Pancreas (tissue), 10 donors: ENCODE measurements at regions not wholly inside any gene's neighbourhood (a gene's known extent, or its start where the extent isn't known, plus 50 kb on each side); places are given as distances from the start of the nearest gene placed in this dataset.

Experiments used
- ATAC-seq, 4 donors: fragments of 200-7000 bp; cut with Tn5 transposase; one replicate each; pipeline versions ENCODE4 v1.8.0 to v1.9.1; 2020; ENCODE audit warnings: mild to moderate bottlenecking in 4 of 4, moderate library complexity in 4 of 4
- DNase-seq, 6 donors: peaks; one replicate each; pipeline ENCODE4 v3.0.0-alpha.2; 2020
- FAIRE-seq: peaks from 2 replicates; lab custom pipeline; 2012; peaks lifted over from hg19 to GRCh38; lab: Jason Lieb, UNC
- H3K27ac ChIP-seq, 4 donors: fragments of 200-600 bp; sonication (generic); 1 replicate in 3 of 4; 2 replicates in 1 of 4; pipeline versions ENCODE4 v1.5.0 to v1.8.0; 2020
- H3K27me3 ChIP-seq, 4 donors: fragments of 200-600 bp; one replicate each; pipeline ENCODE4 v1.8.0; 2021
- H3K36me3 ChIP-seq, 3 donors: fragments of 200-600 bp; sonication (generic) in 1 of 3; one replicate each; pipeline versions ENCODE4 v1.5.0 to v1.8.0; 2020 to 2021
- H3K4me1 ChIP-seq, 3 donors: fragments of 200-600 bp; one replicate each; pipeline ENCODE4 v1.8.0; 2021
- H3K4me3 ChIP-seq, 4 donors: fragments of 200-600 bp; sonication (generic) in 2 of 4; one replicate each; pipeline versions ENCODE4 v1.5.0 to v1.8.0; 2020 to 2021
- H3K9me3 ChIP-seq, 4 donors: fragments of 200-600 bp; one replicate each; pipeline ENCODE4 v1.8.0; 2021
- CTCF ChIP-seq, 4 donors: fragments of 200-600 bp; sonication (generic) in 3 of 4; IDR thresholded peaks; one replicate each; pipeline versions ENCODE4 v1.5.0 to v1.8.0; 2021; ENCODE audit warnings: antibody characterized with exemption in 4 of 4
- WGBS, 2 donors: extraction: QIAGEN DNeasy Blood & Tissue Kit; methylation state at CpG; one replicate each; pipeline ENCODE4 v1.1.7; 2013; 5-methylcytosine and 5-hydroxymethylcytosine counted together
- intact Hi-C, 3 donors: fragments of 100-400 bp; cut with DNase I; formaldehyde crosslinking; loops; one replicate each; pipeline versions ENCODE4 v1.11.1 to v1.14.2; 2022
- donor health status: healthy with polysubstance abuse.
- donor health status: DM: no; HTN: no; CAD: no; lungs with moderate emphysema.
- donor health status: DM: no; HTN: no; CAD: no.
- donor health status: control.
- donor health status: control.
- donor health status: Bipolar disorder and iron deficiency.
- donor health status: DM: yes; HTN: yes; CAD: no.
- donor health status: DM: no; HTN: no; CAD: no.
- donor health status: DM: no; HTN: no; CAD: no.
- donor health status: DM: yes; HTN: yes; CAD: no.

DNA sequence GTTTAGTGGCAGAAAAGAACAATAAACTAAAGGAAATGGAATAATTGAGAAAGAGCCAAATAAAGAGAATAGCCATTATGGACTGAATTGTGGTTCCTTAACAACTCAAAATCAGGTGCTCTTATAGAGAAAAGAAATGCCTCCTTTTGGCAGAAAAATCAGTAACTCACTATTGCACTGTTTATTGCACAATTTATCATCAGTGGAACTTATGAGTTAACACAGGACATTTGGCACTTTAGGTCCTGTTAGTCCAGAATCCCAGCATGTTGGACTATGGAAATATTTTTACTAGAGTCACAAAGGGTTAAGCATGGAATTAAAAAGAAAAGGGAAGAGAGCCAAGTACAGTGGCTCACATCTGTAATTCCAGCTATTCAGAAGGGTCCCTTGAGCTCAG is 53.8 kb upstream of the JMY start:
- Histone ChIP-seq H3K27me3 (no peaks in the 10 kb centered on the region), H3K4me3 (no peak overlapping the region), H3K27ac (no peak overlapping the region), H3K9me3 (no peaks in the 10 kb centered on the region), H3K36me3 (no peaks in the 10 kb centered on the region), H3K4me1 (peaks cover 0 to 10% (median 0%) of the 10 kb centered on the region in 3 donors)
- no peak for TF ChIP-seq CTCF (IDR thresholded peaks at IDR 0.05)
- FAIRE-seq (no peak), ATAC-seq (peak in 1 of 4 donors; percentile 20), DNase-seq (no peak)
- intact Hi-C loops = no loop called here

GRCh38 chr5:79183011-79183410 is 52.9 kb upstream of the JMY start:
- Histone ChIP-seq H3K4me1 (peaks cover 0 to 10% (median 0%) of the 10 kb centered on the region in 3 donors), H3K4me3 (no peak overlapping the region), H3K9me3 (no peaks in the 10 kb centered on the region), H3K36me3 (no peaks in the 10 kb centered on the region), H3K27ac (no peak overlapping the region), H3K27me3 (no peaks in the 10 kb centered on the region)
- intact Hi-C loops = no loop called here
- no peak for ATAC-seq
- 70 to 82% methylated on average over 5 of the region's 5 CpGs for WGBS, 2 donors
- no peak for TF ChIP-seq CTCF (IDR thresholded peaks at IDR 0.05)
- FAIRE-seq = no peak
- DNase-seq = no peak

GRCh38 chr5:79183617-79184016 is 52.3 kb upstream of the JMY start:
- Histone ChIP-seq H3K27me3 (no peaks in the 10 kb centered on the region), H3K36me3 (no peaks in the 10 kb centered on the region), H3K27ac (no peak overlapping the region), H3K9me3 (no peaks in the 10 kb centered on the region), H3K4me1 (peaks cover 0 to 10% (median 0%) of the 10 kb centered on the region in 3 donors), H3K4me3 (no peak overlapping the region)
- no peak for TF ChIP-seq CTCF (IDR thresholded peaks at IDR 0.05)
- intact Hi-C loops = no loop called here
- ATAC-seq (no peak), FAIRE-seq (peak; percentile 84), DNase-seq (no peak)
- WGBS, 2 donors = 27 to 56% methylated on average over 1 of the region's 1 CpG

- ATAC-seq = no peak
- intact Hi-C loops = no loop called here
- TF ChIP-seq CTCF (IDR thresholded peaks at IDR 0.05) = no peak
Observed at GRCh38 chr5:79186021-79186420, 49.9 kb upstream of the JMY start.

More at GRCh38 chr5:79186021-79186420, 49.9 kb upstream of the JMY start:
- Histone ChIP-seq H3K9me3 (no peaks in the 10 kb centered on the region), H3K4me3 (no peak overlapping the region), H3K4me1 (peaks cover 0 to 14% (median 3%) of the 10 kb centered on the region in 3 donors), H3K27ac (no peak overlapping the region), H3K27me3 (no peaks in the 10 kb centered on the region), H3K36me3 (no peaks in the 10 kb centered on the region)
- DNase-seq (no peak), FAIRE-seq (no peak)
- WGBS, 2 donors = 95 to 97% methylated on average over 2 of the region's 2 CpGs
